Ectodermal cell (in vitro differentiated cells): ENCODE measurements at regions not wholly inside any gene's neighbourhood (a gene's known extent, or its start where the extent isn't known, plus 50 kb on each side); places are given as distances from the start of the nearest gene placed in this dataset.
"Not testable (repeated sequence)": the region's sequence is repeated elsewhere in the genome, so short reads cannot be mapped to it uniquely, and the experiment has no call there.

ENCODE experiments used
- H3K27ac ChIP-seq: 2 replicates; pipeline ENCODE4 v1.7.0; 2013; ENCODE audit warnings: mild to moderate bottlenecking, low read depth, low read length; ENCODE audit not compliant: insufficient read depth, poor library complexity, severe bottlenecking
- H3K27me3 ChIP-seq: 2 replicates; pipeline ENCODE4 v1.7.0; 2013; ENCODE audit warnings: mild to moderate bottlenecking, low read length; ENCODE audit not compliant: insufficient read depth, control insufficient read depth, poor library complexity, severe bottlenecking
- H3K36me3 ChIP-seq: one replicate; pipeline ENCODE4 v1.7.0; 2013; ENCODE audit warnings: low read length; ENCODE audit not compliant: control insufficient read depth, insufficient read depth
- H3K4me1 ChIP-seq: one replicate; pipeline ENCODE4 v1.7.0; 2013; ENCODE audit warnings: low read length; ENCODE audit not compliant: control insufficient read depth, insufficient read depth
- H3K4me3 ChIP-seq: 2 replicates; pipeline ENCODE4 v1.7.0; 2013; ENCODE audit warnings: low read depth, low read length, control low read depth; ENCODE audit not compliant: insufficient read depth
- H3K9me3 ChIP-seq: 2 replicates; pipeline ENCODE4 v1.7.0; 2013; ENCODE audit warnings: mild to moderate bottlenecking, low read length, moderate library complexity; ENCODE audit not compliant: control insufficient read depth
- WGBS, 2 experiments: methylation state at CpG; one replicate each; pipeline ENCODE4 v1.1.7; 2013; ENCODE audit warnings: missing lambda C conversion rate in 2 of 2; 5-methylcytosine and 5-hydroxymethylcytosine counted together

GRCh38 chr2:7390311-7390710 is 473.1 kb downstream of the RNF144A start:
- H3K9me3 ChIP-seq, H3K4me3 ChIP-seq, H3K36me3 ChIP-seq, H3K4me1 ChIP-seq, H3K27me3 ChIP-seq, H3K27ac ChIP-seq: not testable (repeated sequence)
- 80 to 90% methylated on average over 2 to 4 of the region's 4 CpGs for WGBS, 2 experiments

DNA sequence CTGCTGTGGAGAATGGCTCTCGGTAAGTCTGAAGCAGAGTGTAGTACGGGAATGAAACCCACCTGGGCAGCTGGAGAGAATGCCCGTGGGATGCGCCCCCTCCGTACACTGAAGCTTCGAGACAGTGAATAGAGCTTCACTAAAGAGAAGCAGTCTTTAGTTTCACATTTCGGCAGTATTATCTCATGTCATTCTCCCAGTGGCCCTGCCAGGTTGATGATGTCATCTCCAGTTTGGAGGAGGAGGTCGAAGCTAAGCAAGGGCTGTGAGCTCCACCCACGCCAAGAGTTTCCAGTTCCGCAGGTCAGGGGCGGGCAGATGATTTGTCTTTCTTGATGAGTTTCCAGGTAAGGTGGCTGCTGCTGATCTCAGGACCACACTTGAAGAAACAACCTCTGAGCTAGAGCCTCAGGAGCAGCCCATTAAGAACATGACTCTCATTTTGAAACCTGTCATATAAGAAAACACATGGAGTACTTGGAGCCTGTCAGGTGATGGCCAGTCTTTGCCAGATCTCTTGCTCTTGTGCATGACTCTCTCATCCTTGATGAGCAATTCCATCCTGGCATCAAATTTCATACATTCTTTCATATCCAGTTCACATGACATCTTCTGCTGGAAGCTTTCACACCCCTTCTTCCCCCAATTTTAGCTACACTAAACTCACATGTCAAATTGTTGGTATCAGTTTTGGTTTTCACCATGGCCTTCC is 475.0 kb downstream of the RNF144A start:
- Histone ChIP-seq H3K27me3 (no peaks in the 10 kb centered on the region), H3K36me3 (no peaks in the 10 kb centered on the region), H3K27ac (no peak overlapping the region), H3K4me1 (peaks cover 8% of the 10 kb centered on the region), H3K9me3 (no peaks in the 10 kb centered on the region), H3K4me3 (no peak overlapping the region)
- WGBS, 2 experiments = 92% methylated on average over 11 of the region's 11 CpGs

- H3K4me1 ChIP-seq = peaks cover 8% of the 10 kb centered on the region
- no peaks in the 10 kb centered on the region for H3K36me3 ChIP-seq
- H3K27ac ChIP-seq = no peak overlapping the region
- WGBS, 2 experiments = 92 to 94% methylated on average over 3 of the region's 3 CpGs
- H3K4me3 ChIP-seq = no peak overlapping the region
- no peaks in the 10 kb centered on the region for H3K9me3 ChIP-seq
- H3K27me3 ChIP-seq = no peaks in the 10 kb centered on the region
Measured at GRCh38 chr2:7394195-7394594, 477.0 kb downstream of the RNF144A start.

- Histone ChIP-seq H3K9me3 (no peaks in the 10 kb centered on the region), H3K4me1 (no peaks in the 10 kb centered on the region), H3K36me3 (no peaks in the 10 kb centered on the region), H3K4me3 (no peak overlapping the region), H3K27me3 (no peaks in the 10 kb centered on the region), H3K27ac (no peak overlapping the region)
- 94 to 96% methylated on average over 4 of the region's 4 CpGs for WGBS, 2 experiments
Measured at GRCh38 chr2:7400628-7401027, 483.4 kb downstream of the RNF144A start.

GRCh38 chr2:7403092-7403775 is 486.0 kb downstream of the RNF144A start:
- Histone ChIP-seq H3K4me3 (no peak overlapping the region), H3K4me1 (no peaks in the 10 kb centered on the region), H3K9me3 (no peaks in the 10 kb centered on the region), H3K36me3 (no peaks in the 10 kb centered on the region), H3K27ac (no peak overlapping the region), H3K27me3 (no peaks in the 10 kb centered on the region)
- 97 to 98% methylated on average over 4 to 6 of the region's 6 CpGs for WGBS, 2 experiments

DNA sequence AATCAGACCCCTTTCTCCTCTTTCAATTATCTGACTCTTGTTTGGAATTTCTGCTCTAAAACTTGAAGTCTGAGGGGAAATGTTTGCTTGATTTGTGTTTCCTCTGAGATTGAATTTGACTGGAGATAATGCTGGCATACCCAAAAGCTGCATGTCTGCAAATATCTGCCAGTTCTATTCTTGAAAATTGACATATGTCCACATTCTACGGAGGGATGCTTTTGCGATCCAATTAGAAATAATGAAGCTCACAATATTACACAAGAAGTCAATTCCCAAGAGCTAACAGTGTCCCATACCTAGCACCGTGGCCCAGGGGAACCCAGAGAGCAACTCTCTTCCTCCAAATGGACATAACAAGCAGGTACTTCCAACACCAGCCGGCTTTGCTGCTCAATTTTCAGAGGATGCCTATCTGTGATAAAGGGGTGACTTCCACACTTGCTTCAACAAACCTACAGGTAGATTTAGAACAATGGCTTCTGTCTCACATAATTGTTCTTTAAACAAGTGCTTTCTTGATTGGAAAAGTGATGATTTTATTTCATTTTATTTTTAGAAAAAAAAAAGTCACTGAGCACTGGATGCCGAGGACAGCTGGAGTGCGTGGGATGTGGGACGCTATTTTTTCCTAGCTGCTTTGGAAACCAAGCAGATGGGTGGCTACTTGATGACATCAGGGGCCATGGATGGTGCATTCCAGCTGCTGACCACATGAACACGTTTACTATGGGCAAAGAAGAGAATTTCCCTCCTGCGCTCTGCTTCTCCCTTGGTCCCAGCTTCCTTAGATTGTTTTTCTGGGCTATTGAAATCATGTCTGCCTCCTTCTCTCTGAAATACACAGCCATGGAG is 488.9 kb downstream of the RNF144A start:
- no peak overlapping the region for H3K4me3 ChIP-seq
- WGBS, 2 experiments = 92 to 93% methylated on average over 9 of the region's 9 CpGs
- H3K27ac ChIP-seq = no peak overlapping the region
- no peaks in the 10 kb centered on the region for H3K27me3 ChIP-seq
- no peaks in the 10 kb centered on the region for H3K4me1 ChIP-seq
- no peaks in the 10 kb centered on the region for H3K36me3 ChIP-seq
- no peaks in the 10 kb centered on the region for H3K9me3 ChIP-seq

DNA sequence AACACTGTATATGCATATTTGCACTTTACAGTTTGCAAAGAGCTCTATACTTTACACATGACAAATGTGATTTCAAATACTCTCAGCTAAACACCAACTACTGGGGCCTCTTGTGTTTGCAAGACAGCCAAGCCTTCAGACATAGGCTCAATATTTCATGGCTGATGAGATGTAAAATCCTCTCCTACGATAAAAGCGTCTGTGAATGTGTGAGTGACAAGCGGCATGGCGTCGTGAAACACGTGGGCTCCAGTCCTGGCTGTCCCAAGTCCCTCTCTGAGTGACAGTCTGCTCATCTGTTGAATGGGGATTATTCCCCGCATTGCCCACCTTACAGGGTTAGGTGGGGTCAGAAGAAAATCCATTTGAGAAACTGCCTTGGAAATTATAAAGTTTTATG is 489.8 kb downstream of the RNF144A start:
- Histone ChIP-seq H3K27me3 (no peaks in the 10 kb centered on the region), H3K27ac (no peak overlapping the region), H3K36me3 (no peaks in the 10 kb centered on the region), H3K4me1 (no peaks in the 10 kb centered on the region), H3K4me3 (no peak overlapping the region), H3K9me3 (no peaks in the 10 kb centered on the region)
- WGBS, 2 experiments = 92 to 95% methylated on average over 7 of the region's 7 CpGs

GRCh38 chr2:7407906-7408680 is 490.9 kb downstream of the RNF144A start:
- Histone ChIP-seq H3K9me3 (no peaks in the 10 kb centered on the region), H3K27me3 (no peaks in the 10 kb centered on the region), H3K36me3 (no peaks in the 10 kb centered on the region), H3K4me3 (no peak overlapping the region), H3K27ac (no peak overlapping the region), H3K4me1 (no peaks in the 10 kb centered on the region)
- WGBS, 2 experiments = 94 to 98% methylated on average over 4 to 6 of the region's 6 CpGs

- Histone ChIP-seq H3K4me1 (no peaks in the 10 kb centered on the region), H3K27me3 (no peaks in the 10 kb centered on the region), H3K36me3 (no peaks in the 10 kb centered on the region), H3K27ac (no peak overlapping the region), H3K9me3 (no peaks in the 10 kb centered on the region), H3K4me3 (no peak overlapping the region)
Measured at GRCh38 chr2:7411691-7412090, 494.5 kb downstream of the RNF144A start.
